Neural cell (in vitro differentiated cells): ENCODE measurements at regions not wholly inside any gene's neighbourhood (a gene's known extent, or its start where the extent isn't known, plus 50 kb on each side); places are given as distances from the start of the nearest gene placed in this dataset.

ENCODE experiments used
- H2AFZ ChIP-seq: fragments of 200-600, 300-800 bp; sonication (generic), shearing (Covaris generic); 2 replicates; pipeline ENCODE4 v1.6.0; 2014; ENCODE audit warnings: low read depth, mild to moderate bottlenecking, antibody characterized with exemption, low read length, moderate library complexity
- H3F3A ChIP-seq: fragments of 200-600 bp; shearing (Covaris generic); 2 replicates; pipeline ENCODE4 v1.6.1; 2016; ENCODE audit warnings: mild to moderate bottlenecking, moderate library complexity, mixed read lengths, antibody characterized with exemption, low read length; ENCODE audit not compliant: insufficient read depth, poor library complexity, severe bottlenecking
- H3K27ac ChIP-seq: fragments of 200-600, 300-800 bp; sonication (generic), shearing (Covaris generic); 2 replicates; pipeline ENCODE4 v1.5.1; 2014; ENCODE audit warnings: mild to moderate bottlenecking, low read length, moderate library complexity
- H3K27me3 ChIP-seq: fragments of 300-800, 200-600 bp; sonication (generic), shearing (Covaris generic); 2 replicates; pipeline ENCODE4 v1.6.0; 2014; ENCODE audit warnings: mild to moderate bottlenecking, low read depth, low read length, moderate library complexity; ENCODE audit not compliant: insufficient read depth
- H3K36me3 ChIP-seq: fragments of 300-800, 200-600 bp; sonication (generic), shearing (Covaris generic); 2 replicates; pipeline ENCODE4 v1.5.1; 2014; ENCODE audit warnings: mild to moderate bottlenecking, antibody characterized with exemption, low read length, moderate library complexity; ENCODE audit not compliant: insufficient read depth
- H3K4me2 ChIP-seq: fragments of 300-800, 200-600 bp; sonication (generic), shearing (Covaris generic); 2 replicates; pipeline ENCODE4 v1.6.0; 2014; ENCODE audit warnings: mild to moderate bottlenecking, low read length
- H3K4me3 ChIP-seq: fragments of 300-800, 200-600 bp; sonication (generic), shearing (Covaris generic); 2 replicates; pipeline ENCODE4 v1.5.1; 2014; ENCODE audit warnings: mild to moderate bottlenecking, low read length, moderate library complexity
- H3K79me2 ChIP-seq: fragments of 200-600 bp; shearing (Covaris generic); replicated peaks from 2 replicates; pipeline ENCODE4 v1.6.0; 2014; ENCODE audit warnings: mild to moderate bottlenecking, low read length, moderate library complexity; ENCODE audit not compliant: insufficient read depth
- H3K9ac ChIP-seq: fragments of 300-800, 200-600 bp; sonication (generic), shearing (Covaris generic); 2 replicates; pipeline ENCODE4 v1.6.1; 2016; ENCODE audit warnings: mild to moderate bottlenecking, low read length, mixed read lengths
- H3K9me2 ChIP-seq: fragments of 200-600 bp; shearing (Covaris generic); 2 replicates; pipeline ENCODE4 v1.6.1; 2016; ENCODE audit warnings: mild to moderate bottlenecking, low read length, mixed read lengths; ENCODE audit not compliant: insufficient read depth
- H3K9me3 ChIP-seq: fragments of 200-600, 300-800 bp; sonication (generic), shearing (Covaris generic); 2 replicates; pipeline ENCODE4 v1.6.1; 2016; ENCODE audit warnings: mild to moderate bottlenecking, mixed run types, low read length, moderate library complexity, mixed read lengths
- H4K20me1 ChIP-seq: fragments of 200-600 bp; shearing (Covaris generic); 2 replicates; pipeline ENCODE4 v1.6.1; 2016; ENCODE audit warnings: mild to moderate bottlenecking, mixed run types; ENCODE audit not compliant: insufficient read depth
- EP300 ChIP-seq: fragments of 450-650 bp; conservative IDR thresholded peaks from 2 replicates; pipeline ENCODE4 v1.6.1; 2014; ENCODE audit warnings: antibody characterized with exemption, mild to moderate bottlenecking, moderate library complexity; ENCODE audit not compliant: poor library complexity, severe bottlenecking
- EZH2 ChIP-seq: fragments of 200-600, 300-800 bp; shearing (Covaris generic), sonication (generic); IDR thresholded peaks from 2 replicates; pipeline ENCODE4 v1.6.1; 2014; ENCODE audit warnings: antibody characterized with exemption, low read length, borderline replicate concordance, mild to moderate bottlenecking; ENCODE audit not compliant: insufficient read depth, poor library complexity, severe bottlenecking
- MXI1 ChIP-seq: fragments of 450-650 bp; conservative IDR thresholded peaks from 2 replicates; pipeline ENCODE4 v1.6.1; 2014; ENCODE audit warnings: antibody characterized with exemption, mild to moderate bottlenecking; ENCODE audit not compliant: poor library complexity, severe bottlenecking
- POLR2AphosphoS5 ChIP-seq: IDR thresholded peaks from 2 replicates; pipeline ENCODE4 v1.6.1; 2012
- RAD21 ChIP-seq: fragments of 450-650 bp; conservative IDR thresholded peaks from 2 replicates; pipeline ENCODE4 v1.6.1; 2014; ENCODE audit warnings: antibody characterized with exemption, mild to moderate bottlenecking, moderate library complexity
- SMC3 ChIP-seq: fragments of 450-650 bp; conservative IDR thresholded peaks from 2 replicates; pipeline ENCODE4 v1.6.1; 2014; ENCODE audit warnings: antibody characterized with exemption, mild to moderate bottlenecking, moderate library complexity; ENCODE audit not compliant: poor library complexity
- TAF1 ChIP-seq: IDR thresholded peaks from 2 replicates; pipeline ENCODE4 v1.6.1; 2012; ENCODE audit warnings: low read depth
- TF ChIP-seq, protein P1 (sequence below): IDR thresholded peaks from 2 replicates; pipeline ENCODE4 v1.6.1; 2012; ENCODE audit warnings: borderline replicate concordance
- TF ChIP-seq, protein P2 (sequence below): fragments of 450-650 bp; IDR thresholded peaks from 2 replicates; pipeline ENCODE4 v1.5.1; 2014; ENCODE audit warnings: antibody characterized with exemption, mild to moderate bottlenecking, moderate library complexity; ENCODE audit not compliant: poor library complexity, severe bottlenecking

GRCh38 chr6:54646951-54647664 lies 199.5 kb upstream of the FAM83B start:
- Histone ChIP-seq H4K20me1 (no peaks in the 10 kb centered on the region), H2AFZ (no peak overlapping the region), H3K9ac (no peak overlapping the region), H3K36me3 (no peaks in the 10 kb centered on the region), H3K4me2 (no peak overlapping the region), H3K9me2 (no peaks in the 10 kb centered on the region), H3K27ac (no peak overlapping the region), H3K4me3 (no peak overlapping the region), H3K9me3 (no peaks in the 10 kb centered on the region), H3K79me2 (no peaks in the 10 kb centered on the region), H3F3A (no peaks in the 10 kb centered on the region), H3K27me3 (no peaks in the 10 kb centered on the region)
- no peak for TF ChIP-seq EP300
- TF ChIP-seq, protein P1, sequence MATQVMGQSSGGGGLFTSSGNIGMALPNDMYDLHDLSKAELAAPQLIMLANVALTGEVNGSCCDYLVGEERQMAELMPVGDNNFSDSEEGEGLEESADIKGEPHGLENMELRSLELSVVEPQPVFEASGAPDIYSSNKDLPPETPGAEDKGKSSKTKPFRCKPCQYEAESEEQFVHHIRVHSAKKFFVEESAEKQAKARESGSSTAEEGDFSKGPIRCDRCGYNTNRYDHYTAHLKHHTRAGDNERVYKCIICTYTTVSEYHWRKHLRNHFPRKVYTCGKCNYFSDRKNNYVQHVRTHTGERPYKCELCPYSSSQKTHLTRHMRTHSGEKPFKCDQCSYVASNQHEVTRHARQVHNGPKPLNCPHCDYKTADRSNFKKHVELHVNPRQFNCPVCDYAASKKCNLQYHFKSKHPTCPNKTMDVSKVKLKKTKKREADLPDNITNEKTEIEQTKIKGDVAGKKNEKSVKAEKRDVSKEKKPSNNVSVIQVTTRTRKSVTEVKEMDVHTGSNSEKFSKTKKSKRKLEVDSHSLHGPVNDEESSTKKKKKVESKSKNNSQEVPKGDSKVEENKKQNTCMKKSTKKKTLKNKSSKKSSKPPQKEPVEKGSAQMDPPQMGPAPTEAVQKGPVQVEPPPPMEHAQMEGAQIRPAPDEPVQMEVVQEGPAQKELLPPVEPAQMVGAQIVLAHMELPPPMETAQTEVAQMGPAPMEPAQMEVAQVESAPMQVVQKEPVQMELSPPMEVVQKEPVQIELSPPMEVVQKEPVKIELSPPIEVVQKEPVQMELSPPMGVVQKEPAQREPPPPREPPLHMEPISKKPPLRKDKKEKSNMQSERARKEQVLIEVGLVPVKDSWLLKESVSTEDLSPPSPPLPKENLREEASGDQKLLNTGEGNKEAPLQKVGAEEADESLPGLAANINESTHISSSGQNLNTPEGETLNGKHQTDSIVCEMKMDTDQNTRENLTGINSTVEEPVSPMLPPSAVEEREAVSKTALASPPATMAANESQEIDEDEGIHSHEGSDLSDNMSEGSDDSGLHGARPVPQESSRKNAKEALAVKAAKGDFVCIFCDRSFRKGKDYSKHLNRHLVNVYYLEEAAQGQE = no peak

DNA sequence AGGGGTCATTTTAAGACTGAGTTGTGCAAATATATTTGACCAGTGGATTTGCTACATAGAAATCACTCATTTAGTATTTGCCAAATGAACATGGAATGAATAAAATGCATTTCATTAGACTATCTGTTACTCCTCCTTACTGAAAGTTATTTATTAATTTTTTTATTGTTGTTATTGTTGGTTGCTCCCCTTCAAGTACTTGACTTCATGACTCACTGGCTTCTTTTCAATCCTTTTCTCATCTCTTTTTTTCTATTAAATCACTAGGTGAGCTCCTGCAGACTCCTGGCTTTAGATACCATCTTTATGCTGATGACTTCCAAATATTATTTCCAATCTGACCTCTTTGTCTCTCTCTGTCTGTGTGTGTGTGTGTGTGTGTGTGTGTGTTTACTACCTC lies 192.2 kb upstream of the FAM83B start:
- H3K27ac ChIP-seq = no peak overlapping the region
- no peak overlapping the region for H3K4me3 ChIP-seq
- no peaks in the 10 kb centered on the region for H4K20me1 ChIP-seq
- H3K27me3 ChIP-seq = no peaks in the 10 kb centered on the region
- no peaks in the 10 kb centered on the region for H3K36me3 ChIP-seq
- H3F3A ChIP-seq = no peaks in the 10 kb centered on the region
- no peaks in the 10 kb centered on the region for H3K9me2 ChIP-seq
- no peak overlapping the region for H3K4me2 ChIP-seq
- no peak overlapping the region for H2AFZ ChIP-seq
- no peak for TF ChIP-seq EP300
- no peak for TF ChIP-seq RAD21
- TF ChIP-seq, protein P2, sequence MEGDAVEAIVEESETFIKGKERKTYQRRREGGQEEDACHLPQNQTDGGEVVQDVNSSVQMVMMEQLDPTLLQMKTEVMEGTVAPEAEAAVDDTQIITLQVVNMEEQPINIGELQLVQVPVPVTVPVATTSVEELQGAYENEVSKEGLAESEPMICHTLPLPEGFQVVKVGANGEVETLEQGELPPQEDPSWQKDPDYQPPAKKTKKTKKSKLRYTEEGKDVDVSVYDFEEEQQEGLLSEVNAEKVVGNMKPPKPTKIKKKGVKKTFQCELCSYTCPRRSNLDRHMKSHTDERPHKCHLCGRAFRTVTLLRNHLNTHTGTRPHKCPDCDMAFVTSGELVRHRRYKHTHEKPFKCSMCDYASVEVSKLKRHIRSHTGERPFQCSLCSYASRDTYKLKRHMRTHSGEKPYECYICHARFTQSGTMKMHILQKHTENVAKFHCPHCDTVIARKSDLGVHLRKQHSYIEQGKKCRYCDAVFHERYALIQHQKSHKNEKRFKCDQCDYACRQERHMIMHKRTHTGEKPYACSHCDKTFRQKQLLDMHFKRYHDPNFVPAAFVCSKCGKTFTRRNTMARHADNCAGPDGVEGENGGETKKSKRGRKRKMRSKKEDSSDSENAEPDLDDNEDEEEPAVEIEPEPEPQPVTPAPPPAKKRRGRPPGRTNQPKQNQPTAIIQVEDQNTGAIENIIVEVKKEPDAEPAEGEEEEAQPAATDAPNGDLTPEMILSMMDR = no peak
- TF ChIP-seq TAF1 = no peak
- TF ChIP-seq MXI1 = no peak
- no peak for TF ChIP-seq POLR2AphosphoS5
- TF ChIP-seq EZH2 = no peak
- no peak for TF ChIP-seq SMC3
- TF ChIP-seq, protein P1 = no peak
- H3K79me2 ChIP-seq = no peaks in the 10 kb centered on the region
- H3K9me3 ChIP-seq = no peaks in the 10 kb centered on the region
- no peak overlapping the region for H3K9ac ChIP-seq
